Endometrium (tissue), 2 donors: ENCODE measurements at regions not wholly inside any gene's neighbourhood (a gene's known extent, or its start where the extent isn't known, plus 50 kb on each side); places are given as distances from the start of the nearest gene placed in this dataset.
"Not testable (repeated sequence)": the region's sequence is repeated elsewhere in the genome, so short reads cannot be mapped to it uniquely, and the experiment has no call there.

ENCODE experiments used
- FAIRE-seq: peaks from 2 replicates; lab custom pipeline; 2012; peaks lifted over from hg19 to GRCh38; lab: Jason Lieb, UNC
- donor health status: control.
- donor health status: control.

DNA sequence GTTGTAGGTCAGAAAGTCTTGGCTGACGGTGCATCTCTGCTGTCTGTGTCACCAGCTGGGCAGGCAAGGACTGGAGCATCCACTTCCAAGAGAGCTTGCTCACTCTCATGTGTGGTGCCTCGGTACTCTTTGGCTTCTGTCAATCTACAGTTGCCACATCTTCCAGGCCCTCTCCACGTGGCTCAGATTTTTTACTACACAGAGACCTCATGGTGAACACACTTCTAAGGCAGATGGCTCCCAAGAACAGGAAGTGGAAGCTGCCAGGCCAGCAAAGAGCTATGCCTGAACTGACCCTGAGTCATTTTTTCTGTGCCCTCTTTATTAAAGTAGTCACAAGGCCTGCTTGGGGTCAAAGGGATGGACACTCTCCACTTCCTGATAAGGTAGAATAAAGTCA is 351.5 kb upstream of the AUTS2 start:
- FAIRE-seq = no peak

- not testable (repeated sequence) for FAIRE-seq
These were observed 349.9 kb upstream of the AUTS2 start for GRCh38 chr7:69248382-69248828.

DNA sequence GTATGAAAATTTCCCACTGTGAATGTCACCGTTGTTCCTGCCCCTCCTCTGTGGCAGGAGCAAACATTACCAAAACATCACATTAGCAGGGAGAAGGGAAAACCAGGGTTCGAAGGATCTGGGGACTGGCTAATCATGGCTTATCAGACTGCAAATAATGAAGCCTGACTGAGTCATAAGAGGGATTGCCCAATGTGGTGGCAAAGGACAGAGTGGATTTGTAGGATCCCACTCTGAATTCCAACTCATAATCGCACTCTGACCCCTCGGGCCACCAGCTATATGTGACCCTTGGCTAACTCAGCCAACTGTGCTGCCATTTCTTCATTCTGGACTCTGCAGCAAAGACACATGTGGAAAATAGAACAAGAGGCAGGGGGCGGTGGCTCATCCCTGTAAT is 347.3 kb upstream of the AUTS2 start:
- no peak for FAIRE-seq

GRCh38 chr7:69254643-69255042 is 343.6 kb upstream of the AUTS2 start:
- no peak for FAIRE-seq

DNA sequence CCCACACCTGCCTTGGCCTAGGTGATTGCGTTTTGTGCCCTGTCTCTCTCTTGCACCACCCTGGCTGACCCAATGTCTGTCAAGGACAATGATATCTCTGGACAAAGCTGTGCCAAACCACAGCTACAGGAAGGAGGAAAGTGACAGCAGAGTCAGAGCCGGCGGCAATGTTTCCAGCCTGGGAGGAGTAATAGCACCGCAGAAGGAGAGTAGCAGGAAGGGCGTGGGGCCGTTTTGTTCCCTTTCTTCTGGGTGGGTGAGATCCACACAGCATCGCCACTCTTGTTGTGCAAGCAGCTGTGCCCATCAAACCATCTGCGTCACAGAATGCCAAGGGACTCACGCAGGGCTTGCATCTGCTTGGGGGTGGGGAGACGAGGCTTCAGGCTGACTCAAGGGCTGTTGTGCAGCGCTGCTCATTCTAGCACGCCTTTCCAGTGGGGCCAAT is 341.6 kb upstream of the AUTS2 start:
- no peak for FAIRE-seq

DNA sequence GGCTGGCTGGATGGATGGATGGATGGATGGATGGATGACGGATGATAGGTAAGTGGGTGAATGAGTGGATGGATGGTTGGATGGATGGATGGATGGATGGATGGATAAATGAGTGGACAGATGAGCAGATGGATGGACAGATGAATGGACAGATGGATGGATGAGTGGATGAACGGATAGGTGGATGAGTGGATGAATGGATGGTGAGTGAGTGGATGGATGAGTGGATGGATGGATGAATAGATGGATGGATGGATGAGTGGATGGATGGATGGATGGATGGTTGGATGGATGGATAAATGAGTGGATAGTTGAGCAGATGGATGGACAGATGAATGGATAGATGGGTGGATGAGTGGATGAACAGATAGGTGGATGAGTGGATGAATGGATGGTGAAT is 340.7 kb upstream of the AUTS2 start:
- FAIRE-seq = no peak

- FAIRE-seq = no peak
These were observed 338.8 kb upstream of the AUTS2 start for GRCh38 chr7:69259445-69259844.

DNA sequence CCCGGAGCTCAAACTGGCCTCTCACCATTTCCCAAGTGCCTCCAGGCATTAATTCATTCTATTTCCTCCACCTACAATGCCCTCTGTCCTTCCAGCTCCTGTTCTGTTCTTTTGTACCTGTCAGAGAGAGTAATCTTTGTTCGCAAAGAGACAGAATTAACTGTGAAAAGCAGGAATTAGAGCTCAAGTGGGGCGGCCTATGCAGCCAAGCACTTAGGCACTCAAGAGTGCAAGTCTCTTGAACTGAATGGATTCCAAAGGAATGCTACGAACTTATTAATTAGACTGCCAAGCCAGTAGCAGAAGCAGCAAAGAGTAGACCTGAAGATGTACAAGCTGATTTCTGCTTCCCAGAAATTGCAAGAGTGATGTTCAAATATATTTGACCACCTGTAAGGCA is 338.3 kb upstream of the AUTS2 start:
- no peak for FAIRE-seq

DNA sequence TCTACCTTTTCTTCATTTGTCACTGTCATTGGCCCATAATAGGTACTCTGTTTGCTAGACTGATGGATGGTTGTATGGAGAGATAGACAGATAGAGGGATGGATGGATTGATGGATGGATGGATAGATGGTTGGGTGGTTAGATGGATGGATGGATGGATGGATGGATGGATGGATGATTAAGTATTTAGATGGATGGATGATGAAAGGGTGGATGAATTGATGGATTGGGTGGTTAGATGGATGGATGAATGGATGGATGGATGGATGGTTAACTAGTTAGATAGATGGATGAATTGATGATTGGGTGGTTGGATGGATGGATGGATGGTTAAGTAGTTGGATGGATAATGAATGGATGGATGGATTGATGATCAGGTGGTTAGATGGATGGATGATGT is 334.7 kb upstream of the AUTS2 start:
- FAIRE-seq = no peak

GRCh38 chr7:69269806-69270205 is 328.5 kb upstream of the AUTS2 start:
- FAIRE-seq = peak; percentile 95

GRCh38 chr7:69272101-69272500 is 326.2 kb upstream of the AUTS2 start:
- FAIRE-seq = peak; percentile 66

DNA sequence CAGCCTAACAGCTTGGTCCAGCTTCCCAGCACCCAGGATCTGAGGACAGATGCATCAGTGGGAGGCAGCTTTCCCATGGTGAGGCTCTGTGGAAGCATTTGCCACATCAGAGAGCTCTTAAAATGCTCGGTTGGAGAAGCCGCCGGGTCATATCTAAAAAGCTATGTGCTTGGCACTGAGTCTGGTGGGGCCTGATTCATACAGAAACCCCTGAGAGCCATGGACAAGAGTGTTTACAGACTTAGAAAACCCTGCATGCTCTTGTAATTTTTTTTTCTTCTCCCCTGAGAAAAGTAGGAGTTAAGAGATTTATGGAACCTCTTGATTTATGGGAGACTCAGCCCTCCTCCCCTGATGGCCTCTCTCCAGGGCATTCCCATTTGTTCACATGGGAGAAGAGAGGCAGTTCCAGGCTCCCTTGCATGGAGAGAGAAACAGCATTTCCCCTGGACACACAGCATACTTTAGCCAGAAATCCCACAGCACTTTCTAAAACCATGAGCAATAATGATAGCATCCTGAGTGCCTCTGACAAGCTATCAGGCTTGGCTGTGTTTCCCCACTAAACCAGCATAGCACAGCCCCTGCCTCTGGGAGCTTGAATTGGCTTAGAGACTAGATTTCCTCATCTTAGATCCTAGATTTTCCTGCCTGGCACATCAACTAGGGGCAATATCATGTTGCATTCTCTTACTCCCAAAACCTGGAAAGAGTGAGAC is 322.1 kb upstream of the AUTS2 start:
- FAIRE-seq = peak; percentile 48

- peak; percentile 15 for FAIRE-seq
These were observed 320.9 kb upstream of the AUTS2 start for GRCh38 chr7:69277366-69277765.

DNA sequence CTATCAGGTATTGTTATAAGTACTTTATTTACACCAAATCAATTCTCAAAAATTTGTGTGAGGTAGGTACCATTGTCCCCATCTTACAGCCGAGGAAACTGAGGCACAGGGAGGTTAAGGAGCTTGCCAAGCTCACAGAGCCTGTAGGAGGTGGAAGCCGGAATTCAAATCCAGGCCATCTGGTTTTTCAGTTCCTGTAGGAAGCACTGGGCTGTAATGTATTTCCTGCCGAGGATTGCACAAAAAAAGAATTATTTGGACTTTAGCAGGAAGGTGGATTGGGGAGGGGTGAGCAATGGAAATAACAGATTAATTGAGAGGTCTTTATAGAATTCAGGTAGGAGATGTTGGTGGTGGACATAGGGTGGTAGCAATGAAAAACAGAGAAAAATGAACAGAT is 315.3 kb upstream of the AUTS2 start:
- FAIRE-seq = no peak

- no peak for FAIRE-seq
These were observed 314.9 kb upstream of the AUTS2 start for GRCh38 chr7:69283421-69283820.

DNA sequence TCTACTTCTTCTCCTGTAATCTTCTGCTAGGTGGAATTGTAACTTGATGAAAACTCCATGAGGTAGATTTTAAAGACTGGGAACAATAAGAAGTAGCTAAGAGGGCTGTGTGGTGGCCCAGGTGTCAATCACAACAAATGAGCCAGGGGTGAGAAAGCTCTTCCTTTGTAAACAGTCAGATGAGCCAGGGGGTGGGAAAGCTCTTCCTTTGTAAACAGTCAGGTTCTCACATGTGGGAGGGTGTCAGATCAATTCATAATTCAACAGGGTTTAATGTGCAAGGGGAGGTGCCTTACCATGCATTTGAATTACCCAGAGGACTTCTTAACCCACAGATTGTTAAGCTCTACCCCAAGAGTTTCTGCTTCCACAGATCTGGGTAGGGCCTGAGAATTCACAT is 312.4 kb upstream of the AUTS2 start:
- FAIRE-seq = no peak

- FAIRE-seq = no peak
These were observed 302.3 kb upstream of the AUTS2 start for GRCh38 chr7:69295977-69296376.

DNA sequence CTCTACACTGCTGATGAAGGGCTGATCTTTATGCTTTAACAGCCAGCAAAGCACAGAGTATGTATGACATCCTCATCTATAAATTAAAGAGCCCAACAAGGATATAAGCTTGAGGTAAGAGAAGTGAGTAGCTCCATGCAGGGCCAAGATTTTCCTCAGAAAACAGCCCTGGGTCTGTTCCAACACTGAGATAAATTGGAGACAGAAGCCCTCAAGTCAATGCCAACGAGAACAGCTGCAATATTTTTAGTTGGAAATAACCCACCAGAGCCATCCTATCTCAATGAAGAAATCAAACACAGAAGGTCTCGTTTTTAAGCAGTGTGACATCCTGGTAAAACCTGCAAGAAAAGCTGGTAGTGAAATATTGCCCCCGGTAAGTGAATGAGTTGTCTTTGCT is 297.0 kb upstream of the AUTS2 start:
- FAIRE-seq = no peak

DNA sequence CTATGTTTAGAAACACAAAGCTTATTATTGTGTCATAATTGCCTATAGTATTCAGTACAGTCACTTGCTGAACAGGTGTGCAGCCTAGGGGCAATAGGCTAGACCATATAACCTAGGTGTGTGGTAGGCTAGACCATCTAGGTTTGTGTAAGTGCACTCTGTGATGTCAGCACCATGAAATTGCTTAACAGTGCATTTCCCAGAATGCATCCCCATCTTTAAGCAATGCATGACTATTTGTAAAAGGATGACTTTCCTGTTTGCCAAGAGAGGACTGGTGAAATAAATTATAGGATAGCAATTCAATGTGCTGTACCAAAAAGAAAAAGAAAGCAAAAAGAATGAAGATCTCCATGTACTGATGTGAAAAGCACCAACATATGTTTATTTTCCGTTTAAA is 288.7 kb upstream of the AUTS2 start:
- no peak for FAIRE-seq

GRCh38 chr7:69311489-69311888 is 286.8 kb upstream of the AUTS2 start:
- no peak for FAIRE-seq

DNA sequence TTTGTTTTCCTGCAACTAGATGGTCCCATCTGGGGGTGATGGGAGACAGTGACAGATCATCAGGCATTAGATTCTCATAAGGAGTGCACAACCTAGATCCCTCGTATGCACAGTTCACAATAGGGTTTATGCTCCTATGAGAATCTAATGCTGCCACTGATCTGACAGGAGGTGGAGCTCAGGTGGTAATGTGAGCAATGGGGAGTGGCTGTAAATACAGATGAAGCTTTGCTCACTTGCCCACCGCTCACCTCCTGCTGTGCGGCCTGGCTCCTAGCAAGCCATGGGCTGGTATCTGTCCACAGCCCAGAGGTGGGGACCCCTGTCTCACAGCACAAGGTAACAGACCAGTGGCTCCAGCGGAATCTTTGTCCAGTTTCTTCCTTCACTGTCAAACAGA is 284.4 kb upstream of the AUTS2 start:
- not testable (repeated sequence) for FAIRE-seq

- FAIRE-seq = no peak
These were observed 279.5 kb upstream of the AUTS2 start for GRCh38 chr7:69318794-69319193.

- no peak for FAIRE-seq
These were observed 269.8 kb upstream of the AUTS2 start for GRCh38 chr7:69328516-69328915.

DNA sequence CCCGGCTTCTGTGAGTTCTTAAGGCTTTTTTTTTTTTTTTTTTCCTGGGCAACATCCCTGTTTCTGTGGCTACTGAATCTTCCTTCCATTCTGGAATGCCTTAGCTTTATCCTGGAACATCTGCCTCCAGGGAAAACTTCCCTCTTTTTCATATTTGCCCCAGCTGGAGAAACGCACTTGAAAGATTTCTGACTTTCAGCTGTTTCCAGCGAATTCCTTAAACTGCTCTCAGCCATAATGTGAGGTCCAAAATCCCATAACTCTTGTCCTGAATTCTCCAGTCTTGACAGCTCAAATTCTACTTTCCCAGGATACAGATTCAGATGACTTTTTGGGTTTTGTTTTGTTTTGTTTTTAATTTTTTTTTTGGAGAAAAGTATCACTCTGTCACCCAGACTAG is 263.6 kb upstream of the AUTS2 start:
- FAIRE-seq = peak; percentile 78

DNA sequence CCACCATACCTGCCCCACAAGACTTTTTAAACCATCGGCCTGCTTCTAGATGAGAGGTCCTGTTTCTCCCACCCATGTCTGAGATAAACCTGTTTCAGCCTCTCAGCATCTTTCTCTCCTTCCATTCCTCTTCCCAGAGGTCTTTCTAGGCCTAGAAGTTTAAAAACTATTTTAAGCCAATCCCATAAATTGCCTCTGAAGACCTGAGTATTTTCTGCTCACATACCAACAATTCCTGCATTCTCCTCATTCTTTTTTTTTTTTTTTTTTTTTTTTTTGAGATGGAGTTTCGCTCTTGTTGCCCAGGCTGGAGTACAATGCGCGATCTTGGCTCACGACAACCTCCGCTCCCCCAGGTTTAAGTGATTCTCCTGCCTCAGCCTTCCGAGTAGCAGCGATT is 262.9 kb upstream of the AUTS2 start:
- no peak for FAIRE-seq
